ENCODE measurements at regions not wholly inside any gene's neighbourhood (a gene's known extent, or its start where the extent isn't known, plus 50 kb on each side); places are given as distances from the start of the nearest gene placed in this dataset.

- Histone ChIP-seq H3K4me1 (ENCODE audit: insufficient read depth, low read length, poor library complexity, severe bottlenecking) (no peaks in the 10 kb centered on the region), H3K79me2 (ENCODE audit: insufficient read depth, low read depth, low read length) (no peaks in the 10 kb centered on the region), H2AFZ (ENCODE audit: low read length) (no peak overlapping the region), H3K4me2 (ENCODE audit: low read length) (no peak overlapping the region), H4K20me1 (ENCODE audit: insufficient read depth, low read length) (no peaks in the 10 kb centered on the region), H3K4me3 (ENCODE audit: low read depth, low read length, poor library complexity, severe bottlenecking) (no peak overlapping the region), H3K9me3 (ENCODE audit: low read length) (no peaks in the 10 kb centered on the region), H3K27ac (ENCODE audit: low read depth, low read length, poor library complexity, severe bottlenecking) (no peak overlapping the region), H3K9me2 (ENCODE audit: insufficient read depth, low read length) (no peaks in the 10 kb centered on the region), H3K36me3 (ENCODE audit: insufficient read depth, low read length) (no peaks in the 10 kb centered on the region)
- ChIA-PET CTCF (ENCODE audit: unreplicated experiment) (no interaction called here), POLR2A (interaction anchor here (0.7 kb wide), 1 partner anchor 699 kb away, joined by 3 read pairs; no protein-coding TSS in a partner anchor)
- TF ChIP-seq, protein P1, sequence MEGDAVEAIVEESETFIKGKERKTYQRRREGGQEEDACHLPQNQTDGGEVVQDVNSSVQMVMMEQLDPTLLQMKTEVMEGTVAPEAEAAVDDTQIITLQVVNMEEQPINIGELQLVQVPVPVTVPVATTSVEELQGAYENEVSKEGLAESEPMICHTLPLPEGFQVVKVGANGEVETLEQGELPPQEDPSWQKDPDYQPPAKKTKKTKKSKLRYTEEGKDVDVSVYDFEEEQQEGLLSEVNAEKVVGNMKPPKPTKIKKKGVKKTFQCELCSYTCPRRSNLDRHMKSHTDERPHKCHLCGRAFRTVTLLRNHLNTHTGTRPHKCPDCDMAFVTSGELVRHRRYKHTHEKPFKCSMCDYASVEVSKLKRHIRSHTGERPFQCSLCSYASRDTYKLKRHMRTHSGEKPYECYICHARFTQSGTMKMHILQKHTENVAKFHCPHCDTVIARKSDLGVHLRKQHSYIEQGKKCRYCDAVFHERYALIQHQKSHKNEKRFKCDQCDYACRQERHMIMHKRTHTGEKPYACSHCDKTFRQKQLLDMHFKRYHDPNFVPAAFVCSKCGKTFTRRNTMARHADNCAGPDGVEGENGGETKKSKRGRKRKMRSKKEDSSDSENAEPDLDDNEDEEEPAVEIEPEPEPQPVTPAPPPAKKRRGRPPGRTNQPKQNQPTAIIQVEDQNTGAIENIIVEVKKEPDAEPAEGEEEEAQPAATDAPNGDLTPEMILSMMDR (conservative IDR thresholded peaks at IDR 0.05; ENCODE audit: low read length): no peak
- TF ChIP-seq EZH2phosphoT487 (IDR thresholded peaks at IDR 0.05; ENCODE audit: borderline replicate concordance, low read depth, low read length): no peak
- no peak for DNase-seq (ENCODE audit: low spot score)
- BruUV-seq (replicated peaks): no TSS peak
- intact Hi-C loops (cut with micrococcal nuclease; ENCODE audit: unreplicated experiment): no loop called here
Measured at GRCh38 chr3:159102001-159102400, 300.1 kb downstream of the MFSD1 start.

GRCh38 chr3:159112724-159113123, 310.9 kb downstream of the MFSD1 start:
- no peak overlapping the region for H3K27ac ChIP-seq (ENCODE audit: low read depth, low read length, poor library complexity, severe bottlenecking)
- TF ChIP-seq, protein P1 (conservative IDR thresholded peaks at IDR 0.05; ENCODE audit: low read length): no peak
- no peak for TF ChIP-seq EZH2phosphoT487 (IDR thresholded peaks at IDR 0.05; ENCODE audit: borderline replicate concordance, low read depth, low read length)
- no peak overlapping the region for H2AFZ ChIP-seq (ENCODE audit: low read length)
- H3K9me2 ChIP-seq (ENCODE audit: insufficient read depth, low read length): no peaks in the 10 kb centered on the region
- H3K4me1 ChIP-seq (ENCODE audit: insufficient read depth, low read length, poor library complexity, severe bottlenecking): no peaks in the 10 kb centered on the region
- no TSS peak for BruUV-seq (replicated peaks)
- no peak overlapping the region for H3K4me3 ChIP-seq (ENCODE audit: low read depth, low read length, poor library complexity, severe bottlenecking)
- H3K9me3 ChIP-seq (ENCODE audit: low read length): no peaks in the 10 kb centered on the region
- intact Hi-C loops (cut with micrococcal nuclease; ENCODE audit: unreplicated experiment): no loop called here
- ChIA-PET POLR2A (no interaction called here), CTCF (ENCODE audit: unreplicated experiment) (no interaction called here)
- H4K20me1 ChIP-seq (ENCODE audit: insufficient read depth, low read length): no peaks in the 10 kb centered on the region
- no peaks in the 10 kb centered on the region for H3K36me3 ChIP-seq (ENCODE audit: insufficient read depth, low read length)
- H3K79me2 ChIP-seq (ENCODE audit: insufficient read depth, low read depth, low read length): no peaks in the 10 kb centered on the region
- no peak for DNase-seq (ENCODE audit: low spot score)
- H3K4me2 ChIP-seq (ENCODE audit: low read length): no peak overlapping the region

DNA sequence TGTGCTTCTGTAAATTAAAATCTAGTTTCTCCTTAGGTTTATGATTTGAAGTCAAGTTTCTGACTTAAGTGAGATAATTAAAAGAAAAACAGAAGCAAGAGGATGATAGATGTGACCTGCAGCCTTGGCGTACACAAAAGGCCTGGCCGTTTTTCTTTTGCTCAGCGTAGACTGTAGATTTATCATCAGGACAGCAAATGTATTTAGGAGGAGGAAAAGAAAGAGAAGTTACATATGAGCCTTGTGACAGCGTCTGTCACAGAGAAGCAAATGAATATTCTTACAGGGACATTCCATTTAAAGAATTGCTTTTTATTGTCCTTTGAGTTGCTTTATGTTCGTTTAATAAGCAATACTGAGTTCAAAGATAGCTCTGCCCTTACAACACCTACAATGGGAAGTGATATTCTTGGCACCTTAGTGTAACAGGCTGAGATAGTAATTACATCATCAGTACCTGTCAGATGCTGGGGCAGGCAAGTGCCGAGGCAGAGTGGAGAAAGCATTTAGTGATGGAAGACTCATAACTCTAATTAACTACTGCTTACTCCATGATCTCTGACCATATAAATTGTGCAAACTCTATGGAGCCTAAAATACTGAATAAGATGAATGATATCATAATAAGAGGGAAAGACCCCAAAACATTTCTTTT, 311.5 kb downstream of the MFSD1 start:
- no peak overlapping the region for H2AFZ ChIP-seq (ENCODE audit: low read length)
- DNase-seq (ENCODE audit: low spot score): no peak
- H3K36me3 ChIP-seq (ENCODE audit: insufficient read depth, low read length): no peaks in the 10 kb centered on the region
- H3K4me3 ChIP-seq (ENCODE audit: low read depth, low read length, poor library complexity, severe bottlenecking): no peak overlapping the region
- H3K4me2 ChIP-seq (ENCODE audit: low read length): no peak overlapping the region
- no peaks in the 10 kb centered on the region for H3K9me2 ChIP-seq (ENCODE audit: insufficient read depth, low read length)
- H3K4me1 ChIP-seq (ENCODE audit: insufficient read depth, low read length, poor library complexity, severe bottlenecking): no peaks in the 10 kb centered on the region
- no peaks in the 10 kb centered on the region for H4K20me1 ChIP-seq (ENCODE audit: insufficient read depth, low read length)
- H3K27ac ChIP-seq (ENCODE audit: low read depth, low read length, poor library complexity, severe bottlenecking): no peak overlapping the region
- ChIA-PET CTCF (ENCODE audit: unreplicated experiment) (no interaction called here), POLR2A (no interaction called here)
- intact Hi-C loops (cut with micrococcal nuclease; ENCODE audit: unreplicated experiment): no loop called here
- H3K79me2 ChIP-seq (ENCODE audit: insufficient read depth, low read depth, low read length): no peaks in the 10 kb centered on the region
- H3K9me3 ChIP-seq (ENCODE audit: low read length): no peaks in the 10 kb centered on the region
- TF ChIP-seq EZH2phosphoT487 (IDR thresholded peaks at IDR 0.05; ENCODE audit: borderline replicate concordance, low read depth, low read length): no peak
- TF ChIP-seq, protein P1 (conservative IDR thresholded peaks at IDR 0.05; ENCODE audit: low read length): no peak
- no TSS peak for BruUV-seq (replicated peaks)

All from OCI-LY7 (cell line).